ENCODE measurements at regions not wholly inside any gene's neighbourhood (a gene's known extent, or its start where the extent isn't known, plus 50 kb on each side); places are given as distances from the start of the nearest gene placed in this dataset.
"Not testable (repeated sequence)": the region's sequence is repeated elsewhere in the genome, so short reads cannot be mapped to it uniquely, and the experiment has no call there.

GRCh38 chr7:125484755-125485154 is 555.1 kb upstream of the POT1 start:
- intact Hi-C loops (cut with micrococcal nuclease) = no loop called here

GRCh38 chr7:125481323-125481722 is 551.7 kb upstream of the POT1 start:
- intact Hi-C loops (cut with micrococcal nuclease) = no loop called here

DNA sequence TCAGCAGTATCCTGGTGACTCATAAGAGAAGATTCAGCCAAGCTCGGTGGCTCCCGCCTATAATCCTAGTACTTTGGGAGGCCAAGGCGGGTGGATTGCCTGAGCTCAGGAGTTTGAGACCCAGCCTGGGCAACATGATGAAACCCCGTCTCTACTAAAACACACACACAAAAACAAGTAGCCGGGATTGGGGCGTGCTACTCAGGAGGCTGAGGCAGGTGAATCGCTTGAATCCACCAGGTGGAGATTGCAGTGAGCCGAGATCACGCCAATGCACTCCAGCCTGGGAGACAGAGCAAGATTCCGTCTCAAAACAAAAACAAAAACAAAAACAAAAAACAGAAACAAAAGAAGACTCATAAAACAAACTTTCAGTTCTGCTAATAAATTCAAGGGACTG is 551.1 kb upstream of the POT1 start:
- intact Hi-C loops (cut with micrococcal nuclease) = no loop called here

- intact Hi-C loops (cut with micrococcal nuclease) = no loop called here
Measured at GRCh38 chr7:125468855-125469174, 539.2 kb upstream of the POT1 start.

GRCh38 chr7:125467996-125468854 is 538.6 kb upstream of the POT1 start:
- intact Hi-C loops (cut with micrococcal nuclease) = no loop called here

GRCh38 chr7:125465527-125465926 is 535.9 kb upstream of the POT1 start:
- intact Hi-C loops (cut with micrococcal nuclease) = no loop called here

GRCh38 chr7:125462615-125463014 is 533.0 kb upstream of the POT1 start:
- intact Hi-C loops (cut with micrococcal nuclease) = no loop called here

DNA sequence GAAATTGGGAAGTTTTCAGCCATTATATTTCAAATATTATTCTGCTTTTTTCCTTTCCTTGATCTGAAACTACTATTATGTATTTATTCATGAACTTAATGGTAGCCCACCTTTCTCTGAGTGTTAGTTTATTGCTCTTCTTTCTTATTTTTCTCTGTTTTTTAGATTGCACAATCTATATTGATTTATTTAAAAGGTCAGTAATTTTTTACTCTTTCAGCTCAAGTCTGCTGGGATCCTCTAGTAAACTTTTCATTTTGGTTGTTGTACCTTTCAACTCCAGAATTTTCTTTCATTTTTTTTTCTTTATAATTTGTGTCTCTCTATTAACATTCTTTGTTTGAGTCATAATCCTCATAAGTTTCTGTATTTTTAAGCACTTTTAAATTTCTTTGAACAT is 529.4 kb upstream of the POT1 start:
- intact Hi-C loops (cut with micrococcal nuclease) = no loop called here

DNA sequence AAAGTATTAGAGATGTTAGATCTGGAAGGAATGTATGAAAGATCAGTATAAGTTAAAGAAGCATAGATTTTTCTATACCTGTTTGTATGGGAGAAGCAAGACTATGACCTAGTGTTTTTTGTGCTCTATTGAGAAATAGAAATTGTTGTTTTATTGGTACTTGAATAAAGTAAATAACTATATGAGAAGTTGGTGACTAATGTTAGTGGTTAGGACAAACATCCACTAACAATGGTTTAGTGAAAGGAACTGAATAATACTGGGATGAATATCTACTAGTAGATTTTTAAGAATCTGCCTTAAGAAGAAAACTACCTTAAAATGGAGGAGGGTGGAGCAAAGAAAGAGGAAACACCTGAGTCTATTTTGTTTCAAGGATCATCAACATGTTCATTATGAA is 521.1 kb upstream of the POT1 start:
- intact Hi-C loops (cut with micrococcal nuclease) = no loop called here

GRCh38 chr7:125445836-125446235 is 516.2 kb upstream of the POT1 start:
- intact Hi-C loops (cut with micrococcal nuclease) = no loop called here

DNA sequence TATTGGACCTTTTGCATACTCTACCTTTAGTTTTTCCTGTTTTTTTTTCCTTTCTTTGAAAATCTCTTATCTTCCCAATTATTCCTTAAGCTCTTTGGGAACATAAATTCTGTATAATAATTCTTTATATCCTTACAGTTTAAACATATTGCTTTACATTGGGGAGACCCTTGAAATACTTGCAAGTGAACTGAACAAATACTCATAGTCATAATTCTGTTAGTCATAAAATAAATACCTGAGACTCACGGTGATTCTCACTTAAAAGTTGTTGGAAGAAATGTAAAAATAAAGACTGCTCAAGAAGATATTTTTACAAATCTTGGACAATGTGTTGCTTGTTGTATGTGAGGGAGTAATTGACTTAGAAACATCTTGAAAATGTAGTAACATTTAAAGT is 515.2 kb upstream of the POT1 start:
- intact Hi-C loops (cut with micrococcal nuclease) = no loop called here

- intact Hi-C loops (cut with micrococcal nuclease) = no loop called here
Measured at GRCh38 chr7:125436220-125436619, 506.6 kb upstream of the POT1 start.

DNA sequence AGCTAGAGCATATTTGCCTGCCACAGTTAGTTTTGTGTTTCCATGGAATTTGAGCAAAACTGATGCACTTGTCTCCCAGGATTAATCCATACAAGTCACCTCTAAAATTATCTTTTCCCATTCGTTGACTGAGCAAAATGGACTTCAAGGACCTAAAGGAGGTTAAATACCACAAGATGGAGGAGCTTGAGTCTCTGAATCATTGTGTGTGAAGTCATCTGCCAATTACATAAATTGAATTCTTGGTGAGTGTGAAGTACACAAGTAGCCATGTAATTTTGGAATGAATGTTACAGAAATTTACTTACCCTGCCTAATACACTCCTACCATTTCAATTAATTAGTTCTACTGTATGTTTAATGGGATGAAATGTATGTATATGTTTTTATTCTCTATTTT is 501.7 kb upstream of the POT1 start:
- intact Hi-C loops (cut with micrococcal nuclease) = no loop called here

DNA sequence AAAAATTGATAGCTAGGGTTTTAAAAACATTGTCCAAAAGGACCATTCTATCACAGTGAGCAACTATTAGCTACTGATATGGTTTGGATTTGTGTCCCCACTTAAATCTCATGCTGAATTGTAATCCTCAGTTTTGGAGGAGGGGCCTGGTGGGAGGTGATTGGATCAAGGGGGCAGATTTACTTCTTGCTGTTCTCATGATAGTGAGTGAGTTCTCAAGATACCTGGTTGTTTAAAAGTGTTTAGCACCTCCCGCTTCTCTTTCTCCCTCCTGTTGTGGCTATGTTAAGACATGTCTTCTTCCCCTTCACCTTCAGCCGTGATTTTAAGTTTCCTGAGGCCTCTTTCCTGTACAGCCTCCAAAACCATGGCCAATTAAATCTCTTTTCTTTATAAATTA is 500.4 kb upstream of the POT1 start:
- intact Hi-C loops (cut with micrococcal nuclease) = no loop called here

DNA sequence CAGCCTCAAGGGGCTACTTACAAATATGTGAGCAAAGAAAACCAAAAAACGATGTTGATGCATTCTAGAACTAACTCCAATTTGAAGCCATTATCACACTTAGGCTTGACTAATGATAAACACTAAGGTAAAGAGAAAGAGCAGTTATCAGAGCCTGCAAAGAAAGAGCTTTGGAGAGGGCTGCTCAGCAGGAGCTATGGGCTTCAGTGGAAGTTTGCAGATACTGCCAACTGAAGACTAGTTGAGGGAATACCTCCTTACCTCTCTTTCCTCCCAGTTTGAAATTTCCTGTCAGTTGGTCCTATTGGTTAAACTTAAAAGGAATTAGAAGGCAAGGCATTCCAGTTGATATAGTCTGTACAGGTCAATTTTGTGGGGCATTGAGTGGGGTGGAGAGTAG is 498.1 kb upstream of the POT1 start:
- intact Hi-C loops (cut with micrococcal nuclease) = no loop called here

DNA sequence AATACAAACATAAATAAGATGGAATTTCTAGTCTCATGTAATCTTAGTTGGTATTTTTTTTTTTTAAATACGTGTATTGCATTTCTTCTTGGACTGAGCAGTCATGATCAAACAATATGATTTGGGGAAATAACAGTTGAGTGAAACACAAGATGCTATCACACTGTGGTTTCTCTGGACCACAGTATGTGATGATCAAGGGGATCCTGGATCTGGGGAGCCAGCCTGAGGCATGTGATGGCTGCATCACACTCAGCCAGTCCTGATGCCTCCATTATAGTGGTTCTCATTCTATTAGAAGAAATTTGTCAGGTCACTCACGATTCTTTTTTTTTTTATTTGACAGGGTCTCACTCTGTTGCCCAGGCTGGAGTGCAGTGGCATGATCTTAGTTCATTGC is 495.9 kb upstream of the POT1 start:
- intact Hi-C loops (cut with micrococcal nuclease) = no loop called here

DNA sequence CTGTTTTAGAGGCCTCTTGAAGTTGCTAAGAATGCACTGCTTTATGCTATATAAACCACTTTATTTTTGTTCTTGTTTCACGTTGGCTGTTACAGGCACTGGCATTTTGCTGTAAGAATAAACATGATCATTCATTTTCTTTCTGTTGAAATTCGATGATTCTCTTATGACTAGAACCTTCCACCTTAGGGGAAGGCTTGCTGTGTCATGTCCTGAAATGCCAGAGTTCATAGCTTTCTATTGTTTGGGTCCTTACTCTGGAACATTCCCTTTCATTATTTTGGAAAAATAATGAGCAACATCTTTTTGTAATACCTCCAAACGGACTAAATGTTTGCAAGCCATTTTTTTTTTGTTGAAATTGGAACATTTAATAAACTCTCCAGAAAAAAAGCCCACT is 495.1 kb upstream of the POT1 start:
- intact Hi-C loops (cut with micrococcal nuclease) = loop anchor here (1.0 kb wide), 1 partner anchor 495 kb away; the partner anchor contains the start of gene POT1

GRCh38 chr7:125423458-125424155 is 494.0 kb upstream of the POT1 start:
- intact Hi-C loops (cut with micrococcal nuclease) = loop anchor here (1.0 kb wide), 2 partner anchors 10 to 494 kb away; partner anchors contain the start of gene POT1

GRCh38 chr7:125421407-125421806 is 491.8 kb upstream of the POT1 start:
- intact Hi-C loops (cut with micrococcal nuclease) = not testable (repeated sequence)

GRCh38 chr7:125412890-125413665 is 483.5 kb upstream of the POT1 start:
- intact Hi-C loops (cut with micrococcal nuclease) = loop anchor here (1.0 kb wide), 1 partner anchor 10 kb away; no protein-coding TSS in a partner anchor

GRCh38 chr7:125409921-125410320 is 480.3 kb upstream of the POT1 start:
- intact Hi-C loops (cut with micrococcal nuclease) = no loop called here

GRCh38 chr7:125406111-125406510 is 476.5 kb upstream of the POT1 start:
- intact Hi-C loops (cut with micrococcal nuclease) = no loop called here
